IPS-15b (cell line): ENCODE measurements at regions not wholly inside any gene's neighbourhood (a gene's known extent, or its start where the extent isn't known, plus 50 kb on each side); places are given as distances from the start of the nearest gene placed in this dataset.

Source experiments
- H3K27me3 ChIP-seq: one replicate; pipeline ENCODE4 v1.6.1; 2013; ENCODE audit warnings: low read length; ENCODE audit not compliant: control insufficient read depth, insufficient read depth
- H3K36me3 ChIP-seq: one replicate; pipeline ENCODE4 v1.6.1; 2013; ENCODE audit warnings: low read length; ENCODE audit not compliant: control insufficient read depth, insufficient read depth
- H3K4me1 ChIP-seq: one replicate; pipeline ENCODE4 v1.6.1; 2013; ENCODE audit warnings: mild to moderate bottlenecking, low read length; ENCODE audit not compliant: control insufficient read depth, insufficient read depth
- H3K4me3 ChIP-seq: one replicate; pipeline ENCODE4 v1.5.1; 2013; ENCODE audit warnings: low read depth, low read length
- H3K9ac ChIP-seq: one replicate; pipeline ENCODE4 v1.6.1; 2013; ENCODE audit warnings: low read depth, mild to moderate bottlenecking, low read length
- H3K9me3 ChIP-seq: one replicate; pipeline ENCODE4 v1.6.1; 2013; ENCODE audit warnings: mild to moderate bottlenecking, low read length; ENCODE audit not compliant: control insufficient read depth, insufficient read depth

GRCh38 chr9:75602060-75602459 lies 288.4 kb upstream of the PCSK5 start:
- Histone ChIP-seq H3K27me3 (no peaks in the 10 kb centered on the region), H3K9me3 (no peaks in the 10 kb centered on the region), H3K4me1 (no peaks in the 10 kb centered on the region), H3K4me3 (no peak overlapping the region), H3K9ac (no peak overlapping the region), H3K36me3 (no peaks in the 10 kb centered on the region)

DNA sequence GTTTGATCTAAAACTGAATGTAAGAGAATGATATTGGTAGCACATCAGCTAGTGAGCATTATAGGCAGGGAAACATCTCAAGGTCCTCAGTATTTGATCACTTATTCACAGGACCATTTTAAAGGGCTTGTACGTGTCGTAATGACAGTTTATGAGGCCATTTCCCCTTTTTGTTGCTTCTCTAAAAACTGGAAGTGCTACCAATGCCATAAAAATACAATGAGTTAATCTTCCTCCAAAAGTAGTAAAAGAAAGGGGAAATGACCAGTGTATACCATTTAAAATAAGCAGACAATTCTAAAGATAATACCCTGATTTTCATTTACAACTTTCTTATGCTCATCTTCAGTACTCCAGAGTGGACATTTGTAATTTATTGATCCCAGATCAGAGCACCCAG lies 285.8 kb upstream of the PCSK5 start:
- Histone ChIP-seq H3K4me1 (no peaks in the 10 kb centered on the region), H3K27me3 (no peaks in the 10 kb centered on the region), H3K9me3 (no peaks in the 10 kb centered on the region), H3K36me3 (no peaks in the 10 kb centered on the region), H3K4me3 (no peak overlapping the region), H3K9ac (no peak overlapping the region)

GRCh38 chr9:75607521-75607920 lies 283.0 kb upstream of the PCSK5 start:
- no peak overlapping the region for H3K4me3 ChIP-seq
- no peaks in the 10 kb centered on the region for H3K27me3 ChIP-seq
- H3K9me3 ChIP-seq: no peaks in the 10 kb centered on the region
- H3K9ac ChIP-seq: no peak overlapping the region
- no peaks in the 10 kb centered on the region for H3K4me1 ChIP-seq
- no peaks in the 10 kb centered on the region for H3K36me3 ChIP-seq

DNA sequence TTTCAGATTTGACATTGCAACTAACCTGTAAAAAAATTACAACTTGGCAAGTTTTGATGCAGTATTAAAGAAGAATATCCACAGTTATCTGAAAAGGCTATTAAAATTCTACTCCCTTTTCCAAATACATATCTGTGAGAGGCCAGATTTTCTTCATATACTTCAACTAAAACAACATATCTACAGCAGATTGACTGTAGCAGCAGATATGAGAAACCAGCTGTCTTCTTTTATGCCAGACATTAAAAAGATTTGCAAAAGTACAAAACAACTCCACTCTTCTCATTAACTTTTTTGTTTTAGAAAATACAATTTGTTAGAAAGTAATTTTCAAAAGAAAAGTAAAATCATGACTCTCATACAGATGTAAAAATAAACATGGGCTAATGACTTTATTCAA lies 281.1 kb upstream of the PCSK5 start:
- no peaks in the 10 kb centered on the region for H3K4me1 ChIP-seq

DNA sequence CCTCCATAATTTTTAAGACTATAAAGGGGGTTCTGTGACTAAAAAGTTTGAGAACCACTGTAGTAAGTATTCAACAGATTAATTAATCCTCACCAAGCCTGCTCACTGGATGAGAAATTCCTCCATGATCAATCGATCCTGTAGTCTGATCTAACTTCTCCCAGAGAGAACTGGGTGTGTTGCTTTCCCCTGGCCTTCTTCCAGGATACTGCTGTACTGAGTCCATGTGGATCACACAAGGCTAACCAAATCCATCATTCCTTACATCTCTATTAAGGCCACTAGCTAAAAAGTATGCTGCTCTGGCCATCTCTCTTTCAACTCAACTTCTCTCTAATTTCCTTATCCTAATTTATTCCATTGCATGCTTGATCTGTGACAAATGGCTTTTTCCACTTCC lies 280.2 kb upstream of the PCSK5 start:
- Histone ChIP-seq H3K4me3 (no peak overlapping the region), H3K4me1 (no peaks in the 10 kb centered on the region), H3K9ac (no peak overlapping the region), H3K36me3 (no peaks in the 10 kb centered on the region), H3K9me3 (no peaks in the 10 kb centered on the region), H3K27me3 (no peaks in the 10 kb centered on the region)

More for the DNA sequence above, 281.1 kb upstream of the PCSK5 start:
- H3K4me3 ChIP-seq: no peak overlapping the region
- no peaks in the 10 kb centered on the region for H3K36me3 ChIP-seq
- no peak overlapping the region for H3K9ac ChIP-seq
- no peaks in the 10 kb centered on the region for H3K27me3 ChIP-seq
- no peaks in the 10 kb centered on the region for H3K9me3 ChIP-seq

- H3K27me3 ChIP-seq: no peaks in the 10 kb centered on the region
- no peak overlapping the region for H3K9ac ChIP-seq
- no peaks in the 10 kb centered on the region for H3K36me3 ChIP-seq
- no peaks in the 10 kb centered on the region for H3K4me1 ChIP-seq
- no peaks in the 10 kb centered on the region for H3K9me3 ChIP-seq
- H3K4me3 ChIP-seq: no peak overlapping the region
Observed at GRCh38 chr9:75612205-75612604, 278.3 kb upstream of the PCSK5 start.

DNA sequence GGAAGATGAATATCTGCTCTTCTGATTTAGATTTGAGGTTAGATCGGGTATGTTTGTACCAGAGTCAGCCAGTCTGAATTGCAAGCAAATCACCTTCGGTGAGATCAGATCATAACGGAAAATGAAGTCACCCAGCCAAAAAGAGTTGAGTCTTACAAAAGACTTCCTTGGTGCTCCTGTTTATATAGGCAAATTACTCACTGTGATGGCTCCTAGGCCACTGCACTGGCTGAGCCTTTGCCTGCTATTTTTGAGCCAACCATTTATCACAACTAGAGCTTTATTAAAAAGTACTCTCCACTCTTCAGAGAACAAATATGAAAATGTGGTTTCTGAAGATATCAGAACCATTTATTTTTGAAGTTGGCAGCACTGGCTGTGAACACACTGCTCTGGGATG lies 277.7 kb upstream of the PCSK5 start:
- Histone ChIP-seq H3K9ac (no peak overlapping the region), H3K4me3 (no peak overlapping the region), H3K4me1 (no peaks in the 10 kb centered on the region), H3K27me3 (no peaks in the 10 kb centered on the region), H3K36me3 (no peaks in the 10 kb centered on the region), H3K9me3 (no peaks in the 10 kb centered on the region)

DNA sequence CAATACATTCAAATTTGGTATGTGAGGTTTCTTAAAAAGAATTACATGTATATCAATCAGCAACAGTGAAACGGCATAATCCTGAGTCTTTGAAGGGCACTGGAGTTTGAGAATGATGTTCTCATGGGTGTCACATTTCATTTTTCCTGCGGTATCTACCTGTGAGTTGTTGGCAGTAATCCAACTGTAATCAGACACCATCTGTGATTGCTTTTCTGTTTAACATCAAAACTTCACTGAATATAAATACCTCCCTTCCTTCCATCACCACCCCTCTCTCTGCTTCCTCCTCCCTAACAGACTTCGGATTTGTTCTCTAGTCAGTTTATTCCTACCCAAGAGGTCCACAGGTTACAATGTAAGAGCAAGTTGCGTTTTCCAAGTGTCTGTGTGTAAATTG lies 275.2 kb upstream of the PCSK5 start:
- H3K36me3 ChIP-seq: no peaks in the 10 kb centered on the region
- no peaks in the 10 kb centered on the region for H3K27me3 ChIP-seq
- H3K9ac ChIP-seq: no peak overlapping the region
- H3K9me3 ChIP-seq: no peaks in the 10 kb centered on the region
- no peaks in the 10 kb centered on the region for H3K4me1 ChIP-seq
- H3K4me3 ChIP-seq: no peak overlapping the region

DNA sequence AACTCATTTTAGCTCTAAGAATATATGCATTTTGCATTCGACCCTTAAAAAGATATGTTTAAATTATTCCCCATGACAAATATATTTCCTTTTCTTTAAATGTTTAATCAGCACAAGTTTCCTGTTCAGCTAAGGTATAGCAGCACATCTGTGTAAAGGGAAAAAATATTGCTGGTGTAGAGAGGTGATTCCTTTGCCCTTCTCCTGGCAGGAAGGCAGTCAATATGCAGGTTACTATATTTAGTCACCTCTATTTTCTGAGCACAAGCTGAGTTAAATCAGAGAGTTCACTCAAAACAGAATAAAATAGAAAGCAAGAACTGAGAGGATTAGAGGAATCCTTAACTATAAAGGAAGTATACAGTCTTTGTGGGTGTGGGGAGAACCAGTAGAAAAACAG lies 274.4 kb upstream of the PCSK5 start:
- Histone ChIP-seq H3K4me1 (no peaks in the 10 kb centered on the region), H3K9me3 (no peaks in the 10 kb centered on the region), H3K27me3 (no peaks in the 10 kb centered on the region), H3K4me3 (no peak overlapping the region), H3K9ac (no peak overlapping the region), H3K36me3 (no peaks in the 10 kb centered on the region)

DNA sequence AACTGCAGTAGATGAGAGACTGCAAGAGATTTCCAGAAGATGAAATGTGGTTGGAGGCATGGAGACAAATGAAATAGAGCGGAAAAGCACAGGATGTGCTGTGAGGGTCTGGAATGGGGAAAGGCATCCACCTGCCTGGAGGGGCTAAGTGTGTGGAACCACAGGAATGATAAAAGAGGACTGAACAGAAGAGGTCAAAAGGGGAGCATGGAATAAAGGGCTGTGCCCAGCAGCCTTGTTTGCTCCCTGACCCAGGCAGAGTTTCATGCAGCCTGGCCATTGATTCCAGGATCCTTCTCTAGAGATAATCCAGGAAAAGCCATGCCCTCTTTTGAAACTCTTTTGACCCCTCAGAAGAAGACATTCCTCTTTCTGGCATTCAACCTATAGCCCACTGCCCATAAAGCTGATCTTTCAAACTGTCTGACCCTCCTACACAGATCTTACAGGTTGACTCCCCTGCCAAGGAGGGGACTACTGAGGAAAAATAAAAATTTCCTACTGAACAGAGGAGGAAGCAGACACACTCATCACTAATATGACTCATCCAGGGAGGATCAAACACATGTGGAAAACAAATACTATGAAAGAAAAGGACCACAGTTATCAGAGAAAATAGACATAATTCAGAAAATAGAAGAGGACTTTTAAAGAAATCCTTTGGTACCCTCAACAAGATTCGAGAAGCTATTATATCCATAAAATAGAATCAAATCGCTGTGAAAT lies 273.5 kb upstream of the PCSK5 start:
- Histone ChIP-seq H3K9ac (no peak overlapping the region), H3K9me3 (no peaks in the 10 kb centered on the region), H3K4me1 (no peaks in the 10 kb centered on the region), H3K4me3 (no peak overlapping the region), H3K27me3 (no peaks in the 10 kb centered on the region), H3K36me3 (no peaks in the 10 kb centered on the region)

DNA sequence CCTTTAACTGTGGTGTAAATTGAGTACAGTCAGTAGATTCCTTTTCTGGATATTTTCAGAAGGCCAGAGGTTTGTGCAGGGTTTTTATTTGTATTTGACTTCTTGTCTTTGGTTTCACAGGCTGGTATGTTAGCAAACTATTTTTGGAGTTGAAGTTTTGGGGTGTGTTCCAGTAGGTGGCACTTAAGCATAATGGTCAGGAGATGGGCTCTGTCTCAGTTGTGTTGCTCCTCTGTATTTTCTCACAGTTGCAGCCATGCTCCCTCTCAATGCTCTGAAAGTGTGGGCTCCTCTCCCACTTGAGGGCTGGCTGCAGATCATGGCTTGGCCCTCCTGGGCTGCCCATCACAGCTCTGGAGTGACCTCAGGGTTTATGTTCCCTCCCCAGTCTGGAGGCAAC lies 267.0 kb upstream of the PCSK5 start:
- no peaks in the 10 kb centered on the region for H3K4me1 ChIP-seq
- no peaks in the 10 kb centered on the region for H3K9me3 ChIP-seq
- H3K36me3 ChIP-seq: no peaks in the 10 kb centered on the region
- no peak overlapping the region for H3K9ac ChIP-seq
- H3K27me3 ChIP-seq: no peaks in the 10 kb centered on the region
- H3K4me3 ChIP-seq: no peak overlapping the region

- no peak overlapping the region for H3K4me3 ChIP-seq
- H3K9ac ChIP-seq: no peak overlapping the region
- no peaks in the 10 kb centered on the region for H3K4me1 ChIP-seq
- no peaks in the 10 kb centered on the region for H3K9me3 ChIP-seq
- no peaks in the 10 kb centered on the region for H3K27me3 ChIP-seq
- H3K36me3 ChIP-seq: no peaks in the 10 kb centered on the region
Observed at GRCh38 chr9:75624998-75625397, 265.5 kb upstream of the PCSK5 start.
